ENCODE measurements at regions not wholly inside any gene's neighbourhood (a gene's known extent, or its start where the extent isn't known, plus 50 kb on each side); places are given as distances from the start of the nearest gene placed in this dataset.
A peak's percentile ranks its signal among the peaks of the same experiment; 100 is the strongest.

DNA sequence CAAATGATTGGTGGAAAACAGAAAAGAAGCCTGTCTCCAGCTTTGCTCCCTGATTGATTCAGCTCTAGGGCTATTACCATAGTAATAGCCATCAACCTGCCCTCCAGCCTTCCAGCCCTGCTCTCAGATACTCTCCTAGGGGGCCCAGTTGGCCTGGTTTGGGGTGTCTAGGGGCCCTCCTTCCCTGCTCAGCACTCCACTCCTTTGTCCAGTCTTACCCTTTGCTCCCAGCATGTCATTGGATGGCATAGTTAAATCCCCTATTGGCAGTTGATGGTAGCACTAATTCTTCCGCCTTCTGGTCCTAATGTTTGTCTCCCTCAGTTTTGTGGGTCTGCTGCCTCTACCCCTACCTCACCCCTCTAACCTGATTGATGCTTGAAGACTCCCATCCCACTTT is 175.4 kb upstream of the PELI2 start:
- DNase-seq, result no peak

DNA sequence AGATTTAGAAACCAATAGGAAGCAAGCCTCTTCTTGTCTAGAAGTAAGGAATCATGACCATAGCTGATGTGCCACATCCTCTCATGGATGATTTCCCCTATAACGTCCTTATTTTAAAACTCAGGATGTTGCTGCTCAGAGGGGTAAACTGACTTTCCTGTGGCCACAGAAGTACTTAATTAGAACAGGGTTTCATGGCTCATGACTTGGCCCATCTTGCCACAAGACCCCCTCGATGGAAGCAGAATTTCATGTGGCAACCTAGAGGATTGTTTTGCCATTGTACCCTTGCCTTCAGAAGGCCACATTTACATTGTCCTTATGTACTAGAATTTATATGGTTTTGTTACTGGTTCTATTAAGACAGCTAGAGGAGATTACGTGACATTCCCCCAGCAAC is 173.5 kb upstream of the PELI2 start:
- no peak for DNase-seq

DNA sequence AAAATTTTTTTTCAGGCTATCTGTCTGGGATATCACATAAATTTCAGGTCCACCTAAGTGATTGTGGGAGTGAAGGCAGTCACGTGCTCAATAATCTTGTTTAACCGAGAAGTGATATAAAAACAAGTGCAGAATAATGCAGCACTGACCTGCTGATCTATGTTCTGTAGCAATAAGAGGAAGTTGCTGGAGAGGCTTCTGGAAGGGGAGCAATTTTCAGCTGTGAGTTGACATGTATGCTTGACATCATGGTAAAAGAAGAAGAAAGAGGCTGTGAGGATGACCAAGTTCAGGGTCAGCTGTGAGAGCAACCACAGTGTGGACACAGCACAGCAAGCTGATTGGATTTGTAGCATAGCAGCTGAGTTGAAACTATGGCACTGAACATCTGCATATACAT is 172.0 kb upstream of the PELI2 start:
- DNase-seq, result no peak

DNA sequence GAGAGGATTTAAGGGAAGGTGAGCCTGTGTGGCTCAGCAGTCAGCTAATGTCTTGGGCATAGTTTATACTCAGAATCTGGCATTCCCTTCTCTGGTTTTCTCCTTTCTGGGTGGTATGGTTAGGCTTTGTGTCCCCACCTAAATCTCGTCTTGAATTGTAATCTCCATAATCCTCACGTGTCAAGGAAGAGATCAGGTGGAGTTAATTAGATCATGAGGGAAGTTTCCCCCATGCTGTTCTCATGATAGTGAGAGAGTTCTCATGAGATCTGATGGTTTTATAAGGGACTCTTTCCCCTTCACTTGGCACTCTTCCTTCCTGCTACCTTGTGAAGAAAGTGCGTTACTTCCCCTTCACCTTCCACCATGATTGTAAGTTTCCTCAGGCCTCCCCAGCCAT is 169.8 kb upstream of the PELI2 start:
- no peak for DNase-seq

DNA sequence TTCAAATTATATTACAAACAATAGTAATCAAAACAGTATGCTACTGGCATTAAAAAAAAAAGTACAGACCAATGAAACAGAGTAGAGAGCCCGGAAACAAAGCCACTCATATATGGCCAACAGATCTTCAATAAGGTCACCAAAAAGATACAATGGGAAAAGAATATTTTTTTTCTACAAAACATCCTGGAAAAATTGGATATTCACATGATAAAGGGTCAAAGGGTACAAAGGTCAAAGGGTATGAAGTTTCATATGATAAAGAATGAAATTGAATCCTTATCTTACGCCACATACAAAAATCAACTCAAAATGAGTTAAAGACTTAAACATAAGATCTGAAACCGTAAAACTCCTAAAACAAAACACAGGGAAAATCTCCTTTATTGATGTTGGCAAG is 168.5 kb upstream of the PELI2 start:
- DNase-seq, result no peak

DNA sequence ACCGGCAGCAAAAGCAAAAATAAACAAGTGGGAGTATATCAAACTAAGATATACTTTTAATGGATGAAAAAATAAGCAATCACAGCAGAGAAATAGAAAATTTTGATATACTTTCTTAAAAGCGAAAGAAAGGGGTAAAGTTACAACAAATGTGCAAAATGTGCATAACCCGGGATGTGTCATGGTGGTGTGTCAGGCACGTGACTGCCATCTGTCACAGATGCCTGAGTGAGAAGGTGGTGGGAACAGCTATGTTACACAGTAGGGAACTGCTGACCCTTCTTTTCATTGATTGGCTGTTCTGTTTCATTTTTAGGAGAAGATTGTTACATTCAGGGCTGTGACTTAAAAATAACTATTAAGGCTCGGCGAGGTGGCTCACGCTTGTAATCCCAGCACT is 168.1 kb upstream of the PELI2 start:
- DNase-seq, result no peak

DNA sequence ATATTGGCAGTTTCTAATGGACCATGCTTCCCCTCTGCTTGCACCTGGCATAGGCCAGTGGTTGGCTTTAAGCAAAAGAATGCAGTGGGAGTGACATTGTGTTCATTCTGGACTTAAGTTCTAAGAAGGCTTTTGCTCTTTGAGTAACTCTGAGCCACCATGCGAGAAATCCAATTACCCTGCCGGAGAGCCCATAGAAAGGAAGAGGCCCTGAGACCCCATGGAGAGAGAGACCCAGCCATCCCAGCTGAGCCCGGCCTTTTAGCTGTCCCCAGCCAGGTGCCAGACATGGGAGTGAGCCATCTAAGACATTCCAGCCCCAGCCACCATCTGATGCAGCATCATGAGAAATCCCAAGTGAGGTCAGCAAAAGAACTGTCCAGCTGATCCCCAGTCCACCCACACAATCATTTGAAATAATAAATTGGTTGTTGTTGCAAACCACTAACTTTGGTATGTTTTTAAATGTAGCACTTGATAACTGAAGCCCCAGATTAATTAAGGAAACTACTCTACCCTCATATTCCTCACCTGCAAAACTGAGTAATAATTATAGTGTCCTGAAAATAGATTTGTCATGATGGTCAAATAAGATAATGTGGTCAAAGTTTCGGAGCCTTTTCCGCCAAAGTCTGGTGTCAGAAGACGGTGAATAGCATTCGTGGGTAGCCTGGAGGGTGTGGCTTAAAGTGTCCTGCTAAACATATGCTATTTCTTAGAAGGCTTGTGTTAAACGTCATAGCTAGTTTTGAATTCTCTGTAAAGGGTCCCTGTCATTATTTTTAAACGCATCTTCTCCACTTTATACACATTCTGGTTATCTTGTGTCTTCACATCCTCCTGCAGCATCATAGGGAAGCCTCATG is 166.6 kb upstream of the PELI2 start:
- DNase-seq, result no peak

DNA sequence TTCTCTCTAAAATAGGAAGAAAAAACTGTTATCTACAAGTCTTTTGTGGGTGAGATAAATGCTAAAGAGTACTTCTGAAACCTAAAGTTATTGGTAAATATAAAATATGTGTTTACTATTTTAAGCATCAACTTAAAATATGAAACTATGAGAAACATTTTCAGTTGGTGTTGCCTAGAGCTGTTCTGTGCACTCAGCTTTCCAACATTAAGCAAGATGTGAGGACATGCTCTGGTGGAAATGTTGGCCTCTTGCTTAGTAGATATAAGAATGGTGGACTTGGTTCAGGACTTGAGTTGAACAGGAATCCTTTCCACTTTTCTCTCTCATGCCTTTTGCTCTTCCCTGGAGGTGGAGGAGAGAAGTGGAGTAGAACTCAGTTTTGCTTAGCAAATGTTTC is 164.1 kb upstream of the PELI2 start:
- no peak for DNase-seq

DNA sequence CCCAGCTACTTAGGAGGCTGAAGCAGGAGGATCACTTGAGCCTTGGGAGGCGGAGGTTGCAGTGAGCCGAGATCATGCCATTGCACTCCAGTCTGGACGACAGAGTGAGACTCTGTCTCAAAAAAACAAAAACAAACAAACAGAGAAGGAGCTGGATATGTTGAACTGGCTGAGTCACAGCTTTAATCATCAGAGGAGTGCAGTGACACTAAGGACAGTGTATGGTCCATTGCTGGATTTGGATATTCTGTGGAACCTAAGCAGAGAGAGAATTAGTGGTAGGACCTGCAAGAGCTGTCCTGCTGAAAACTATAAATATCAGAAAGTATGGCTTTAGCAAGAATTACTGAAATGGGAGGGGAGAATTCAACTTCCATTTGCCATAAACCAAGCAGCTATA is 163.0 kb upstream of the PELI2 start:
- no peak for DNase-seq

DNA sequence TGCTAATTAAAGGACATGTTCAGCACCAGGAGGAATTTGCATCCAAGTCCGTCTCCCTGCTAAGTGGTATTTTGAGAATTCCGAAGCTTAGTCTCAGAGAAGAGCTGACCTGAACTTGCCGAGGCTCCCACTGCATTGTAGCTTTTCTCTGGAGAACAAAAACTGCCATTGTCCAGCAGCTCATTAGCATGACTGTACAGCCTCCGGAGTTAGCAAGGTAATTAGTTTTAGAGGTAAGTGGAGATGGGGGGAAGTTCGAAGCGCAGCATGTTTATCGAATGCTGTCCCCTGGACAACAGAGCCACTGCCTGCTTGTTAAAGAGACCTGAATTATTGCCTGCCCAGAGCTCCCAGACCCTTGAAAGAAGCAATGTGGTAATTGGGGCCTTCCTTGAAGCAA is 160.3 kb upstream of the PELI2 start:
- DNase-seq, result peak in 2 of 14 donors; percentile 6 to 15

DNA sequence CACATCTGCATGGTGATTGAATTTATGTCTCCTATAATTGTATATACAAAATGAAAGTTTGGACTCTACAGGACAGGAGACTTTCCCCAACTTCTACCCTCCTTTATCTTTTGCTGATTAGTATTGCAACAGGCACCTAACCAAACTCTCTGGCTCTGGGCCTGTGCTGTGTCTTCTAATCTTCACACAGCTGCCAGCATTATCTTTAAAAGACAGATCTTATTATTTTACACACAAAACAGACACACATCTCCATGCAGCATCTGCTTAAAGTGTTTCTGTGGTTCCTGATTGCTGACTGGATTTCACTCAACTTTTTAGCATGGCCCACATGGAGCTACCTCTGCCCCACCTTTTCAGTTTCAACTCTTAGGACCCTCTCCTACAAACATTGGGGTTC is 154.9 kb upstream of the PELI2 start:
- DNase-seq, result no peak

DNA sequence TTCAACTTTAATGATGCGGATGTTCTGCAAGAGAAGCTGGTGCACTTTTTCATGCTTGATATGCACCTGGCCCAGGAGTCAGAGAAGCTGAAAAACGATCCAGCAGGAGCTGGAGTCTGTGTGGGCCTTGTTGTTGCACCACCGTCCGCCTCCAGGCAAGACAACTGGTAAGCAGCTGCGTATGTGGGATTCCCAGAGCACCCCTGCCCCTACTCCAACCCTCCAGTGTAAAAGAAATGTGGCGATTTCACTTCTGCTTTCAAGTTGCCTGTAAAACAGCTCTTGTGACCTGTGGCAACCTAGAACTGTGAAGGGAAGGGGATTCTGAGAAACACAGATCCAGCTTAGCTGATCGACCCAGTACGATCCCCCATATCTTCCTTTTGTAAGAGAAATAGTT is 154.1 kb upstream of the PELI2 start:
- no peak for DNase-seq

DNA sequence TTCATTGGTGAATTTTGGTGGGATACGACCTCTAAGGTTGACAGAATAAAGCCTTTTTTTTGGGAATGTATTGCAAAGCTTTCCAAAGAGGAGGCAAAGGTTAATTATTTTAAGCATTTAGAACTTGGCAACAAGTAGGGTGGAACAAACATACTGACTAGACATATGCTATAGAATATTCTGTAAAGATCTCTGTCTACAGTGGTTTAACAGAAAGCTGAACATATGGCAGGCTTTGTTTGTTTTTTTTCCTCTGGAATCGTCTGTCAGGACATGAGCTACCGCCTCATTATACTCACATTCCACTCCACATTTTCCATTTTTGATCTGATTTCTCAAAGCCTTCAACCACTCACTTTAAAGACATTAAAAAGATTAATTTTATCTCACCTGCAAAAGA is 153.4 kb upstream of the PELI2 start:
- DNase-seq, result no peak

DNA sequence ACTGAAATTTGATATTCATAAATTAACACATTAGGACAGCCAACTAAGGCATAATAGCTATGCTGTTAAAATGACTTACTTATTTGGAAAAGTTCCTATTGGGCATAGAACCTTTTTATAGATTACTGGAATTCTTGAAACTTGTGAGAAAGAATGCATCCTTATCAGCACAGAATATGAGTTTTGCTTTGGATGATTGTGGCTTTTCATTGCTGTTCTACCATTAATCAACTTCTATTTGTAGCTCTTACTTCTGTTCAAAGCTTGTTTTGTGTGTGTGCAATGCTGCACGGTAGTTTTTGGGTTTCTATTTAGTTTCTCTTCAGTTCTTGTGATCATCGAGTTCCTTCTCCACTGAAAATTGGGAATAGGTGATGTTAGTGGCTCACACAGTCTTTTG is 152.4 kb upstream of the PELI2 start:
- DNase-seq, result no peak

DNA sequence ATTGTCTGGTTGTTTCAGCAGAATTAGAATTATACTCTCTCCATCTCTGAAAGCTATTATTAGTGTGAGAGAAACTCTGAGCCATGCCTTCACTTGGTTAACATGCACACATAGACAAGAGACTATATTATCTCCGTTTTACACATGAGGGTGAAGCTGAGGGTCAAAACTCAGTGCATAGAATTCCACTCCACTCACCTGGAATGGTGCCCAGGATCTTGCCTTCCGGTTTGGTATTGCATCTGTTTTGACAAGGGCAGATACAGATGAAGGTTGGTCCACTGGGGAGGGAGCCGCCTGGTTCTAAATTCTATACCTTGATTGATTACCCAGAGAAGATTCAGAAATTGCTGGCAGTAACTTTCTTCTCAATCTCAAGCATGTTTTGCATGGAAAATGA is 149.5 kb upstream of the PELI2 start:
- no peak for DNase-seq

DNA sequence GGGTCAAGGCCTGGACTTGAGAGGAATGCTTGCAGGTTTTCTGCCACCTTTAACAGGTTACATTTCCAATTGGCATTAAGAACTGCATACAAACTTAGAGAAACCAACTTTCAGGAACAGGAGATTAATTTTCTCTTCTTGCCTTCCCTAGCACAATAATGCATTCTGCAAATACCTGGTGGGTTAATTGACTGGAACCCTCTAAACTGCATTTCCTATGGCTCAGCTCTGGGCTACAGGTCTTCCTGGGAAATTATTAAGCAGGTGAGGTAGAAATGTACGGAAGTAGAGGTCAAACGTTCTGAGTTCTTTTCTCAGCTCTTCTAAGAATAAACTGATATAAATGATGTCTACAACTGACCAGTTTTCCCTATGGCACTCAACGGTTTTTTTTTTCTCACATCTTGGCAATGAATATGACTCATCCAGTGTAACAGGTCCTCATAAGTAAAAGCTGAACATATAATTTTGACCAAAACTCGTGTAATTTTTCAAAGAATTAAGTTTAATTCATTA is 144.9 kb upstream of the PELI2 start:
- no peak for DNase-seq

DNA sequence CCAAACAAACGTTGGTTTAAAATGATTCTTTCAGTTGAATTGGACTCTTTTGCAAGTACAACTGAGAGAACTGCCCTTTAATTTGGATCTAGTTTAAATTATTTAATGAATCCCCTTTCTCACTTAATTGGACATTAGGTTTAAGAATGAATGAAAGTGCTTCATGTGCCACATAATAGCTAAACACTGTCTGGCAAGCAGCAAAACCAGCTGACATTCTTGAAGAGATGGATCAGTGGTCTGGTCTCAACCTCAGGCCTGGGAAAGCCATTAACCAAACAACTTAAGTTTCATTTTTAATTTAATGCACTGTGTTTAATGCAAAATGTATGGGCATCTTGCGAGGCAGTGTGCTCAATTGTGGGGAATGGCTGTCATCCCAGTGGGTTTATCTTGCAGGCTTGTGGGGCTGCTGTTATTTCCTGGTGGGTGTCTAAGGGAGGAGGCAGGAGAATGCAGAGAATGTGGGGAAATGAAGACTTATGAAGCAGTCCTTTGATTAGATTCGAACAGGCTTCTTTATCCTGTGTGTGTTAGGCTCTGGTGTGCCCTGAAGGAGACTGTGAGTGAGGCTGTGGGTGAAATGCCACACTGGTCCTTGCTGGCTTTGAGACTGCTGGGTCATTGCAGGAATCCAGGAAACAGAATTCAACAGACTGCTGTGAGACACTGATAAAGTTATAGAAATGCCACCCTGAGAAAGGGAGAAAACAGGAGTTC is 144.1 kb upstream of the PELI2 start:
- DNase-seq, result no peak

DNA sequence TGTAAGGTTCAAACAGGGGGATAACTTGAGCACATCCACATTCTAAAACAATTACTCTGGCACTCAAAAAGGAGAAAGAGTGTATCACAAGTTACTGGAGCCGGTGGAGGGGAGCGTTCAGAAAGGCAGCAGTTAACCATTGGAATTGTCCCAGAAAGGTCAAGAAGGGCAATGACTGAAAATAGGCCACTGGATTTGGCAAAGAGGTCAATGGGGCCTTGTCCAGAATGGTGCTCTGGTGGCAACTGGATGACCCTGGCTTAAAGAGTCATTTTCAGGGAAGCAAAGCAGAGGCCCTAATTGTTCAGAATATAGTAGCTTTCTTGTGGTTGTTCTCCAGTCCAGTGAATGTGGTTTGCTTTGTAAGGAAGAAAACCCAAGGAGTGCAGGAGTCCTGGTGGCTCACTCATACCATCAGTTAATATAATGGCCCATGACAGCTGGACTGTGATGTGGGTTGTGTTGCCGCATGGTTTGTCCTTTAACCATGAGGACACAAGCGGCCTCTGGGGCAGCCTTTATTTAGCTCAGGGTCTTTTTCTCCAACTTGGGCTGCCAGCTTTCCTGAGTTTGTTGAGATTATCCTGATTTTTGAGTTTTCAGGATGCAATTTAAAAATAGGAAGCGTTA is 142.8 kb upstream of the PELI2 start:
- no peak for DNase-seq

DNA sequence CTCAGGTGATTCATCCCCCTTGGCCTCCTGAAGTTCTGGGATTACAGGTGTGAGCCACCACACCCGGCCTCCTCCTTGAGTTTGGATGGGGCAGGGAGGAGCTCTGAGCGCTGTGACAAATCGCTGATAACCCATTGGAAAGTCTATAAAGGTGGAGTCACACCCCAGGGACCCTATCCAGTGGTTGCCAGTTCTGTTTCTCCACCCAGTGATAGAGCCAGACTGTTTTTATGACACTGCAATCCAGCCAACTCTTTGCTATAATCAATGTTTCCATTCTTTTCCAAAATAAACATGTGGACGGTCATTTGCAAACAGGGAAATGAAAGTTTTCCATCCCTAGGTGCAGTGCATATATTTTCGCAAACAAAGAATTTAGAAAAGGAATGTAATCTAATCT is 142.0 kb upstream of the PELI2 start:
- no peak for DNase-seq

DNA sequence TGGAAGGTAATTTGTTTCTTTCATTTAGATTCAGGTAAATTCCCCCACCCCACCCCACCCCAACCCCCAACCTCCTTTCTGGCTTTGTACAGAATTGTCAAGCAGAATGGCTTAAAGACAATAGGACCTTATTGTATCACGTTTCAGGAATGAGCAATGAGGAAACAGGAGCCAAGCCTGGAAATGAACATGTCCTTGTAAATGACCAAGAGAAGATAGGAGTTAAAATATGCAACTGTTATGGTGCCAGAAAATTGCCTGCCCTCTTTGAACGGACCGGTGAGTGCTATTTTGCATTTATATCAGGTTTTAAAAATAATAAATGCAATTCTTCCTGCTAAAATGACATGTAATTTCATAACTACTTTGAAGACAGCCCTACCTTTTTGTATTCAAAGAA is 141.6 kb upstream of the PELI2 start:
- no peak for DNase-seq

DNA sequence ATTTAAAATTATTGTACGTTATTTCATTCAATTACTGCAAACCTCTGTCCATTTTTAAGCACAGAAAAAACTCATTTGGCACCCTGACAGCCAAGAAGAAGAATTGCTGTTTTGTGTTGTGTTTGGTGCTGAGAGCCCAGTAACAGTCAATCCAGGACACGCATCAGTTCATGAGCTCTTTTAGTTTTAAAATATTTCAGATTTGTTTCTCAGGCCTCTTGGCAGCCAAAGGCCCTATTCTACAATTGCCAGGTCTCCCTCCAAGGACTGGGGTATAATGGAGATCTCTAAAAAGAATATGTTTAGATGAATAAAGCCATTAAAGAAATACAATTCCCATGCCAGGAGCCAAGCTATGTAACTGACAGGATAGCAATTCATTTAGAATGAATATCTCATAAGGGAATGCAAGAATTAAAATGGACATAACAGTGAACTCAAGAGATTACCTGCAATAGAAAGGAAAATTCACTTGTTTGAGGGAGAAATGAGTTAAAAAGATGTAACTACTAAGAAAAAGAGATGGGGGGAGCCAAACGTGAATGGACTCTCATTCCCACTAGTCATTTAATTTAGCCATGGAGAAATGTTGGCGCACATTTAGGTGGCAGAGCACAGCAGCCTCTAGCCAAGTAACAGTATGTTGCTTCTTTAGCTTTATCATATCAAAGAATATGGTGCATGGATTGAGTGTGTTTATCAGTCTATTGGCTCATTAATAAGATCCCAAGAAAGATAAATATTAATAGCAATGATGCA is 140.6 kb upstream of the PELI2 start:
- DNase-seq, result peak in 2 of 14 donors; percentile 7 to 24

DNA sequence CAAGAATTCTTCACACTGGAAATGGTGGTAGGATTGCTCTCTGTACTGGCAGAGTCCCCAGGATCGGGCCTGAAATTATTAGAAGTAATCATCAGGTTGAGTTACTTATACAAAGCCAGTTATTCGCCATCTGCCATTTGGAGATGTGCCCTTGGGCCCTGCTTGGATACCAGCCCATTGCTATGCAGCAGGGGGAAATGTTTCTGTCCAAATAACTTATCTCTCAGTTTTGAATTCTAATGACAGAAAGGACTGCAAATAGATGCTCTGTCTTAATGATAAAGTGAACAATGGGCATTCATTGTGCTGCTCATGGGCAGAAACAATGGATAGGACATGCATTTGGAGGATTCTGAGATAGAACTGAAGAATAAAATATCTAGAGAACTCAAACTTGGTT is 139.1 kb upstream of the PELI2 start:
- peak in 3 of 14 donors; percentile 16 to 55 (median 29) for DNase-seq

DNA sequence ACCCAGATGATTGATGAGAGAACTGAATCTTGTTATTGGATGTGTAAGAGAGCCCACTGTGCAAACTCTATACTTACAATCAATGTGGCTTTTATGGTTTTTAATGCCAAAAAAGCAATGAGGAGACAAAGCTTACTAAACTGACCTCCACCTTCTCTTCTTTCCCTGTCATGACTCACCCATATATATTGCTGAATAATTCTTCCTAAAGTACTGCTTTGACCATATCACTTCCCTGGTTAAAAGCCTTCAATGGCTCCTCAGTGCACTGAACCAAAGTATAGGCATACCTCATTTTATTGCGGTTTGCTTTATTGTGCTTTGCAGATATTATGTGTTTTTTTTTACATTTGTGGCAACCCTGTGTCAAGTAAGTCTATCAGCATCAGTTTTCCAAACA is 138.4 kb upstream of the PELI2 start:
- DNase-seq, result no peak
